CD14-positive monocyte (primary cell): ENCODE measurements at regions not wholly inside any gene's neighbourhood (a gene's known extent, or its start where the extent isn't known, plus 50 kb on each side); places are given as distances from the start of the nearest gene placed in this dataset.

ENCODE experiments used
- DNase-seq, 3 donors: peaks; one replicate each; pipeline ENCODE4 v3.0.0-alpha.2; 2011 to 2022
- H2AFZ ChIP-seq: 2 replicates; pipeline ENCODE4 v1.6.0; 2012; ENCODE audit warnings: mild to moderate bottlenecking, low read depth, low read length, inconsistent platforms; ENCODE audit not compliant: insufficient read depth, poor library complexity, severe bottlenecking
- H3K27ac ChIP-seq, 2 donors: 1 replicate in 1 of 2; 2 replicates in 1 of 2; pipeline ENCODE4 v1.5.1; 2012 to 2013; ENCODE audit warnings: low read length in 2 of 2, control low read depth in 1 of 2, inconsistent platforms in 1 of 2, low read depth in 1 of 2, mild to moderate bottlenecking in 1 of 2
- H3K27me3 ChIP-seq, 2 donors: one replicate each; pipeline versions ENCODE4 v1.6.0 to v1.6.1; 2011 to 2013; ENCODE audit warnings: low read length in 2 of 2; ENCODE audit not compliant: control insufficient read depth in 2 of 2, insufficient read depth in 2 of 2
- H3K36me3 ChIP-seq, 2 donors: replicated peaks in 1 of 2; 1 replicate in 1 of 2; 2 replicates in 1 of 2; pipeline versions ENCODE4 v1.5.1 to v1.6.1; 2012 to 2013; ENCODE audit warnings: low read length in 2 of 2, control low read depth in 1 of 2, inconsistent platforms in 1 of 2, mild to moderate bottlenecking in 1 of 2; ENCODE audit not compliant: insufficient read depth in 2 of 2, control insufficient read depth in 1 of 2
- H3K4me1 ChIP-seq, 2 donors: 1 replicate in 1 of 2; 2 replicates in 1 of 2; pipeline versions ENCODE4 v1.5.1 to v1.6.1; 2012 to 2013; ENCODE audit warnings: low read length in 2 of 2, control low read depth in 1 of 2, inconsistent platforms in 1 of 2, mild to moderate bottlenecking in 1 of 2, moderate library complexity in 1 of 2; ENCODE audit not compliant: insufficient read depth in 2 of 2, control insufficient read depth in 1 of 2
- H3K4me2 ChIP-seq: replicated peaks from 2 replicates; pipeline ENCODE3; 2012; ENCODE audit warnings: low read length, moderate library complexity, mild to moderate bottlenecking; ENCODE audit not compliant: poor library complexity, severe bottlenecking; ENCODE audit errors: extremely low read depth
- H3K4me3 ChIP-seq, 3 experiments: fragments of 200-600 bp in 1 of 3; sonication (generic) in 1 of 3; replicated peaks in 1 of 3; 1 replicate in 2 of 3; 2 replicates in 1 of 3; pipeline ENCODE4 v1.5.1; 2011 to 2013; ENCODE audit warnings: low read length in 3 of 3, mild to moderate bottlenecking in 3 of 3, control low read depth in 2 of 3, low read depth in 2 of 3, inconsistent platforms in 1 of 3, moderate library complexity in 1 of 3
- H3K79me2 ChIP-seq: 2 replicates; pipeline ENCODE4 v1.6.0; 2012; ENCODE audit warnings: mild to moderate bottlenecking, control low read depth, inconsistent platforms, low read length, moderate library complexity; ENCODE audit not compliant: insufficient read depth
- H3K9ac ChIP-seq: 2 replicates; pipeline ENCODE4 v1.6.0; 2017; ENCODE audit warnings: low read length, mild to moderate bottlenecking; ENCODE audit not compliant: insufficient read depth, poor library complexity, severe bottlenecking
- H3K9me3 ChIP-seq, 2 donors: replicated peaks in 1 of 2; 1 replicate in 1 of 2; 2 replicates in 1 of 2; pipeline versions ENCODE4 v1.5.1 to v1.6.1; 2012 to 2013; ENCODE audit warnings: low read length in 2 of 2, control low read depth in 1 of 2; ENCODE audit not compliant: control insufficient read depth in 1 of 2, insufficient read depth in 1 of 2
- H4K20me1 ChIP-seq: 2 replicates; pipeline ENCODE4 v1.6.0; 2012; ENCODE audit warnings: mild to moderate bottlenecking, low read length, control low read depth, moderate library complexity; ENCODE audit not compliant: insufficient read depth
- H3K27ac Mint-ChIP-seq, 7 donors: one replicate each; pipeline ENCODE4 v1.8.0; 2020; ENCODE audit warnings: mild to moderate bottlenecking in 7 of 7, mixed read lengths in 7 of 7, moderate library complexity in 6 of 7, inconsistent platforms in 2 of 7
- H3K27me3 Mint-ChIP-seq, 3 donors: one replicate each; pipeline ENCODE4 v1.8.0; 2021 to 2022; ENCODE audit warnings: low read depth in 3 of 3, mild to moderate bottlenecking in 3 of 3, mixed read lengths in 3 of 3, moderate library complexity in 3 of 3, inconsistent platforms in 1 of 3
- H3K36me3 Mint-ChIP-seq, 2 donors: one replicate each; pipeline ENCODE4 v1.8.0; 2020; ENCODE audit warnings: mixed read lengths in 2 of 2, inconsistent platforms in 1 of 2, mild to moderate bottlenecking in 1 of 2
- H3K4me1 Mint-ChIP-seq: one replicate; pipeline ENCODE4 v1.8.0; 2020; ENCODE audit warnings: mild to moderate bottlenecking, mixed read lengths
- H3K4me3 Mint-ChIP-seq, 2 donors: one replicate each; pipeline ENCODE4 v1.8.0; 2020; ENCODE audit warnings: mild to moderate bottlenecking in 2 of 2, mixed read lengths in 2 of 2, moderate library complexity in 1 of 2
- H3K9me3 Mint-ChIP-seq, 7 donors: one replicate each; pipeline ENCODE4 v1.8.0; 2020 to 2022; ENCODE audit warnings: mixed read lengths in 7 of 7, mild to moderate bottlenecking in 6 of 7, moderate library complexity in 6 of 7, inconsistent platforms in 2 of 7
- WGBS: methylation state at CpG from one replicate; pipeline ENCODE4 v1.1.5; 2013; ENCODE audit warnings: missing lambda C conversion rate; ENCODE audit not compliant: insufficient coverage; 5-methylcytosine and 5-hydroxymethylcytosine counted together
- intact Hi-C, 2 donors: fragments of 100-400 bp; cut with micrococcal nuclease; formaldehyde crosslinking; loops; one replicate each; pipeline versions ENCODE4 v1.15.0 to v1.15.1; 2023
- TF ChIP-seq, protein P1 (sequence below): fragments of 200-600 bp; IDR thresholded peaks from one replicate; pipeline ENCODE4 v1.8.0; 2022; ENCODE audit warnings: antibody characterized with exemption, mild to moderate bottlenecking

DNA sequence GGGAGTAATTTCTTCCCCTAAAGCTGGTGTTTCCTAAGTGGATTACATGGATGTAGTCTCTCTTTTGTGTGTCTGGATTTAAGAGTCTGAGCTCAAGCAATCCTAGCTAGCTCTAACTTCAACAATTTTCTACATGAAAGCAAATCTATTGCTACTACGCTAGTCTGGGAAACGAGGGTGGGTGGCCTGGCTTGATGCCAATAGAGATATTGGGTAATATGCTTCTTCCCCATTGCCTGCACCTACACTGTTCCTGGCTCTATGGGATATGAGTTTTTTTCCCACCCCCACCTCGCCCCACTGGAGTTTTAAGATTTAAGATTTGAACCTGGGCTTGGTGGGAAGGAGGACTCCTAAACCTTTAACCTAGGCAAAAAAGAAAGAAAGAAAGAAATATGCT, 158.8 kb downstream of the RBM46 start:
- H3K79me2 ChIP-seq, result no peaks in the 10 kb centered on the region
- H2AFZ ChIP-seq, result no peak overlapping the region
- no peak overlapping the region for H3K4me3 ChIP-seq
- intact Hi-C loops, result no loop called here
- peaks cover 8 to 9% of the 10 kb centered on the region in 2 donors for H3K9me3 ChIP-seq
- no peak for DNase-seq
- H3K4me2 ChIP-seq, result no peak overlapping the region
- no peaks in the 10 kb centered on the region for H3K4me1 Mint-ChIP-seq
- H3K9me3 Mint-ChIP-seq, result peaks cover 0 to 14% (median 6%) of the 10 kb centered on the region in 7 donors
- H3K36me3 Mint-ChIP-seq, result no peaks in the 10 kb centered on the region
- TF ChIP-seq, protein P1, sequence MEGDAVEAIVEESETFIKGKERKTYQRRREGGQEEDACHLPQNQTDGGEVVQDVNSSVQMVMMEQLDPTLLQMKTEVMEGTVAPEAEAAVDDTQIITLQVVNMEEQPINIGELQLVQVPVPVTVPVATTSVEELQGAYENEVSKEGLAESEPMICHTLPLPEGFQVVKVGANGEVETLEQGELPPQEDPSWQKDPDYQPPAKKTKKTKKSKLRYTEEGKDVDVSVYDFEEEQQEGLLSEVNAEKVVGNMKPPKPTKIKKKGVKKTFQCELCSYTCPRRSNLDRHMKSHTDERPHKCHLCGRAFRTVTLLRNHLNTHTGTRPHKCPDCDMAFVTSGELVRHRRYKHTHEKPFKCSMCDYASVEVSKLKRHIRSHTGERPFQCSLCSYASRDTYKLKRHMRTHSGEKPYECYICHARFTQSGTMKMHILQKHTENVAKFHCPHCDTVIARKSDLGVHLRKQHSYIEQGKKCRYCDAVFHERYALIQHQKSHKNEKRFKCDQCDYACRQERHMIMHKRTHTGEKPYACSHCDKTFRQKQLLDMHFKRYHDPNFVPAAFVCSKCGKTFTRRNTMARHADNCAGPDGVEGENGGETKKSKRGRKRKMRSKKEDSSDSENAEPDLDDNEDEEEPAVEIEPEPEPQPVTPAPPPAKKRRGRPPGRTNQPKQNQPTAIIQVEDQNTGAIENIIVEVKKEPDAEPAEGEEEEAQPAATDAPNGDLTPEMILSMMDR, result no peak
- H3K4me1 ChIP-seq, result no peaks in the 10 kb centered on the region
- H3K27me3 Mint-ChIP-seq, result peaks cover 0 to 2% (median 0%) of the 10 kb centered on the region in 3 donors
- no CpG with 5 or more reads among the region's 3 CpGs for WGBS
- H3K27ac Mint-ChIP-seq, result no peak overlapping the region
- no peaks in the 10 kb centered on the region for H3K36me3 ChIP-seq
- H4K20me1 ChIP-seq, result no peaks in the 10 kb centered on the region
- H3K27me3 ChIP-seq, result no peaks in the 10 kb centered on the region
- no peak overlapping the region for H3K27ac ChIP-seq
- no peak overlapping the region for H3K4me3 Mint-ChIP-seq
- no peak overlapping the region for H3K9ac ChIP-seq

DNA sequence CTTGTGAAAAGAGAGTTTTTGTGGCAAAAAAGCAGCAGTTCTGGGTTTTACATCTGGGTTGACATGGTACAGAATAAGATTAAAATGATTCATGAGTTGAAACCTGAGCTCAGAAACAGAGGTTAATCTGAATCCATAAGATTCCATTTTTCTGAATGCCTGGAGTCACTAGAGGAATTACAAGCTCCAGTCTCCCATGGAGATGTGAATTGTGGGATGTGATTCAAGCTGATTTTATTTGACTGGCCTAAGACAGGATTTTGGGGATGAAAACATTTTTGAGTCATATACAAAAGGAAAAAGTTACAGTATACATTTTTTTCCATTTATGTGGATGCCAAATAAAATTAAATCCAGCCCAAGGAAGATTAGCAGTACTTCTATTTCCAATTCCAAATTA, 161.1 kb downstream of the RBM46 start:
- no peak overlapping the region for H3K4me3 ChIP-seq
- DNase-seq, result no peak
- Mint-ChIP-seq H3K27ac (no peak overlapping the region), H3K36me3 (no peaks in the 10 kb centered on the region), H3K27me3 (no peaks in the 10 kb centered on the region), H3K9me3 (peaks cover 0 to 5% (median 2%) of the 10 kb centered on the region in 7 donors), H3K4me1 (no peaks in the 10 kb centered on the region), H3K4me3 (no peak overlapping the region)
- peaks cover 0 to under 1% of the 10 kb centered on the region in 2 donors for H3K9me3 ChIP-seq
- no peaks in the 10 kb centered on the region for H3K27me3 ChIP-seq
- no peak overlapping the region for H2AFZ ChIP-seq
- no peaks in the 10 kb centered on the region for H4K20me1 ChIP-seq
- H3K36me3 ChIP-seq, result no peaks in the 10 kb centered on the region
- H3K4me2 ChIP-seq, result no peak overlapping the region
- H3K9ac ChIP-seq, result no peak overlapping the region
- no peaks in the 10 kb centered on the region for H3K79me2 ChIP-seq
- H3K4me1 ChIP-seq, result no peaks in the 10 kb centered on the region
- TF ChIP-seq, protein P1, result no peak
- H3K27ac ChIP-seq, result no peak overlapping the region
- intact Hi-C loops, result no loop called here
